Medulla oblongata (tissue), 1 donor: ENCODE measurements at regions not wholly inside any gene's neighbourhood (a gene's known extent, or its start where the extent isn't known, plus 50 kb on each side); places are given as distances from the start of the nearest gene placed in this dataset.

Experiments used
- DNase-seq: peaks from one replicate; pipeline ENCODE4 v3.0.0-alpha.2; 2015; ENCODE audit errors: extremely low spot score

DNA sequence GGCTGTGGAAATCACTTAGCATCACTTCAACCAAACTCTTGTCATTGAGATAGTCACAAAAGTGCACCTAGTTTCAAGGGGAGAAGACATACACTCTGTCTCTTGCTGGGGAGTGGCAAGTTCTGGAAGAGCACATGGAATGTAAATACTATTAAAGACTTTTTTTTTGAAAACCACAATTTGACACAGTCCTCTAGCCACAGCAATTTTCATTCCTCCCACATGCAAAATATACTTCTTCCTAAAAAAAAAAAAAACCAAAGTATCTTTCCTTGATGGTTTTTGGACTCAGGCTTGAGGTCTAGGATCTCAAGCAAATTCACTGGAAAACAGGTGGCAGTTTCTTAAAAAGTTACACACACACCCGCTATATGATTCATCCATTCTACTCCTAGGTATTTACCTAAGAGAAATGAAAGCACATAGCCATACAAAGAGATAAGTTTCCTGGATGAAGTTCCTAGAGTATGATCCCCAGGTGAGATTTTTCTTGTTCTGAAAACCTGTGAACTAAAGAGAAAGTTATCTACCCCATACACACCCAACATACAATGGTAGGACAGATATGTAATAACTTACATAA lies 295.8 kb downstream of the SP3 start:
- no peak for DNase-seq

DNA sequence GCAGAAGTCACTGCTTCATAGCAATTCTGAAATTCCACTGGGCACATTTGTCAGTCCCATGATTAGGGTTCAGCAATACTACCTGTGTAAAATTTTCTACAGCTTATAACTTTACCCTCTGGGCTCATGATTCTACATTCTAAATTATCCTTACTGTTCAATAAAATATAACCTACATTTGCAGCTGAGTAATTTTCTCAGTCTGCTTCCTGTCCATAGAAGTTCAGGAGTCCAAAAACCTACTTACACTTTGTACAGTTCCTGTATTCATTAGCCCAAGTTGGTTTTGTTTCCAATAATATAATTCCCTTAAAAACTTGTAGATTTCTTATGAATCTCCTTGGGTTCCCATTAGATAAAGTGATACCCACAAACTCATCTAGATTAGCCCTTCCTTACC lies 295.3 kb downstream of the SP3 start:
- no peak for DNase-seq

DNA sequence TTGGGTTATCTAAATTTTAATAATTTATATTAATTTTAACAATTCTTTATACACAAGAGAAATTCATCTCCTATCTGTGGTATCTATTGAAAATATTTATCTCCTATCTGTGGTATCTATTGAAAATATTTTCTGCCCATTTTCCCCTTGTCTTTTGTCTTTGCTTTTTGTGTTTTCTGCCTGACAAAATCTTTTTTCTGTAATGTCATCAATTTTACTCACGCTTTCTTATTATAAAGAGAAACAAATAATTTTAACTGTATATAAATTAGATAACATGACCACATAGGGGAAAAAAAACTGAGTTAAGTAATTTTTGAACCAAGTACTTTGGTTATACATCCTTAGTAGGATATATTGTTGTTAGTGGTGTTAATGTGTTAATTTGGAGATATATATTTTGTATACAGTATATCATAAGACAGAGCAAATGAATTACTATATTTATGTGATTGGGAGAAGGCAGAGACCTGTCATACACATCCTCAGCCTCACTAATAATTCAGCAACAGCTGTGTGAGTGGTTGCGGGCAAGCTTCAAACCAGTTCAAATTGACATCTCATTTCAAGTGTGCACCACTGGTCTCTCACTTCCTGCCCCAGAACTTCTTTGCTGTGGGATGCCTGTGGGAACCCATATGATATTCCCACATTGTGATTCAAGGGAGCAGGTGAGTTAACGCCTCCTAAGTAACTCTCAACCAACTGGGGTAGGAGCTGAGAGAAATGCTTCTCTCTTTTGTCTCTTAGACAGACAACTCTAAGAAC lies 292.4 kb downstream of the SP3 start:
- DNase-seq, result no peak

DNA sequence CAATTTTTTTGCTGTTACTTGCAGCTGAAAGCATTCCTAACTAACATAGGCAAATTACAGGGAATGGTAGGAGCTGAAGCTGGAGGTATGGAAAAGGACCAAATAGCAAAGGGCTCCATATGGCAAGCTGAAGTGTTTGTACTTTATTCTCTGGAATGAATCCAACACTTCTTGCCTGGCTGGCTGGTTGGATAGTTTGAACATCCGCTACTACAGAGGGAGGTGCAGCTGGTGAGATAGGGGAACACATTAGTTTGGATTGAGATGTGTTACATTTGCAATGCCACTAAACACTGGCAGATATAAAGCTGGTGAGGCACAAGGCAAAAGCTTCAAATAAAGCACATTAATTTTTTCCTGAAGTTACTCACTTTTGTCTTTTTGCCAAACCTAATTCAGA lies 291.5 kb downstream of the SP3 start:
- DNase-seq, result no peak

DNA sequence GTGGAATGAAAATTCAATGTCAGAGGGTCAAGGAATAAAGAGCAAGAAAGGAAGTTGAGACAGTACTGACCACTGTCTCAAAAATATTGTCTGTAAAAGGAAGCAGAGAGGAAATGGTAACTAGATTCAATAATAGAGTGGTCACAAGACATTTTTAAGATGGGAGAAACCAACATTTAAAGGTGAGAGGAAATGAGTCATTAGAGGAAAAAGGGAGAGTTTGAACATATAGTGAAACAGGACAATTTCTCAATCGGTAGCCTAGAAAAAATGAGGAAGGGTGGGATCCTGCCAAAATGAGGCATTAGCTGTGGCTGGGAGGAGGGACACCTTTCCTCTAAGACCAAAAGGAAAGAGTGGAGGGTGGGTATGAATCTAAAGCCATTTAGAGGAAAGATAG lies 288.5 kb downstream of the SP3 start:
- DNase-seq, result no peak

DNA sequence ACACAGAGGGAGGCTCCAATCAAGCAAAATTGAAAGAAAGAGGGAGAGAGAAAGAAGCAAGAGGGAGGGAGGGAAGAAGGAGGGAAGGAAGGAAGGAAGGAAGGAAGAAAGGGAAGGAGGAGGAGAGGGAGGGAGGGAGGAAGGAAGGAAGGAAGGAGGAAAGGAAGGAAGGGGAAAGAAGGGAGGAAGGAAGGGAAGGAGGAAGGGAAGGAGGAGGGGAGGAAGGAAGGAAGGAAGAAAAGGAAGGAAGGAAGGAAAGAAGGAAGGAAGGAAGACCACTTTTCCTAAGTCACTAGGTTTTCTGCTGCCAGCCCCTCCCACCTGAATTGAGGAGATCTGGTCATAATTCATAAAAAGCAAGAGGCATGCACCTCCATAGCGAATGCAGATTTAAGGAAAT lies 287.0 kb downstream of the SP3 start:
- no peak for DNase-seq

DNA sequence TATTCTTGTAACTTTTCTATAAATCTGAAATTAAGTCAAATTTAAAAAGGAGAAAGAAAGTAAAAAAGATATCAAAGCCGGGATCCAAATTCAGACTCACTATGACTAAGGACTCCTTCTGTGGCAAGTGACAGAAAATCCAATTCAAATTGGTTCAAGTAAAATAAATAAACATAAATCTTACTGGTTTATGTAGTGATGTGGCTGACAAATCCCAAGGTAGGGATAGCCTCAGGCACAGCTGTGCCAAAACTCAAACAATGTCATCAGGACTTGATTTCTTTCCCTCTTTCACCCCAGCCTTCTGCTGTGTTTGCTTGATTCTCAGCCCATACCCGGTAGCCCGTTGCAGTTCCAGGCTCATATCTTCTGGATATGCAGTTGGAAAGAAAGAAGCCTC lies 284.6 kb downstream of the SP3 start:
- DNase-seq, result no peak

DNA sequence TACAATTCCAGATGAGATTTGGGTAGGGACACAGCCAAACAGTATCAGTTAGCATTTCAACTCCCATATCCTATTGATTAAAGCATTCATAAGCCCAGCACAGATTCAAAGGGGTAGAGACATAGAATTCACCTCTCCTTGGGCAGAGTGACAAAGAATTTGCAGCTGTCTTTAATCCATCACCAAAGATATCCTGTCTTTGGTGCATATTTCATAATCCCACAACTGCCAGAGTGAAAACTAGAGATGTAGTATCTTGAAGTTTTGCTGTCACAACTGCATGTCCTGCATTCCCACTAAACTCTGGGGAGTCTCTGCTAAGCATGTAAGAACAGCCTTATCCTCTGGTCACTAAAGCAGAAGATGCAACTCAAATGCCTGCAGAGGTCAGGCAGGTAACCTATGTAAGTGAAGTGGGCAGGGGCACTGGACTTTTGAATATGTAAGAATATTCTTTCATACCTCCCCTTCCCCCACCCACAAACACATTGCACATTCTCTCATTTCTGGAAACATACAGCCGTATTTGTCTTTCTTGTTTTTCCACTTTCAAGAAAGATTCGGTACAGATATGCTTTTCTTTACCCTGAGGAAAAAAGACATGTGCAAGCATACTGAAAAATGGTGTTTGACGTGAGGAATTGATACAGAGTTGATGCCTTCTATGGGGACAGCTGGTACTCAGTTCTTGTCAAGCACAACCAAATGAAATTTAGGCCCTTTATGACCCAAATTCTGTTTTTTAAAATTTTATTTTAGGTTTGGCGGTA lies 283.1 kb downstream of the SP3 start:
- DNase-seq, result no peak

DNA sequence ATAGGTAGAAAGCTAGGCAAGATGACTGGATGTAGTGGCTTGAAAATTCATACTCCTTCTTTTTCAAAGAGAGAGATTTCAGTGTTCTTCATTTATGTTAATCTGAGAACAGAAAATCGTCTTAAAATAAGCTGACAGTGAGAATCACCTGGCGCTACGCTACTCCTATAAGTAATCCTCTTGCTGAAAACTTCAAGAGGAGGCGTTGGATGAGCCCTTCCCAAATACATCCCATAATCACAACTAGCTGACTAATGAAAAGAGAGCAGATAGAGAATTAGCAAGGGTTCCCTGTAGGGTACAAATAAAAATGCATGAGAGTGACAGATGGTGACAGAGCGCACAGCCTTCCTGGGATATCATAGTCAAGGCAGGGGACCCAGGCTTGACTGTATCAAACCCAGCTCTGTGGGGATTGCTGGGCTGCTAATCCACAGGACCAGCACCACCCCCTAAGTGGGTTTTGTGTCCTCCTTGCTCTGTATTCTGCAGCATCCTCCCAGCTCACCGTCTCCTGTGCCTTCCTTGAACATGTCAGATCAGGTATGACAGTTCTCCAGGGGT lies 280.2 kb downstream of the SP3 start:
- no peak for DNase-seq

DNA sequence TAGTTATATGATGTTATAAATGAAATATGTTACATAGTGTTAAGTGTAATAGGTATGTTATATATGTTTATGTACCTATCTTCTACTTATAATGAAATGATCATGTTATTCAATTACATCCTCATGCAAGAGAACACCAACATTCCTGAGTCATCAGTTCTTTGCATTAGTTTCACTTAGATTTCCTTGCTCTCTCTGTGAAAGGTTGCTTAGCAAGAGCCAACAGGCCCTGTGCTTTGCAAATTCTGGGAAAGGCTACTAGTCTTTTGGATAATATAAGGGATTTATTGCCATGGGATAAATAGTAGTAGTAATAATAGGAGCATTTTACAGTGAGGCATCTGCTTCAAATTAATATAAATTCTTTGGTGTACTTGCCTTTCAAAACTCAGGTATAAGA lies 274.8 kb downstream of the SP3 start:
- no peak for DNase-seq

DNA sequence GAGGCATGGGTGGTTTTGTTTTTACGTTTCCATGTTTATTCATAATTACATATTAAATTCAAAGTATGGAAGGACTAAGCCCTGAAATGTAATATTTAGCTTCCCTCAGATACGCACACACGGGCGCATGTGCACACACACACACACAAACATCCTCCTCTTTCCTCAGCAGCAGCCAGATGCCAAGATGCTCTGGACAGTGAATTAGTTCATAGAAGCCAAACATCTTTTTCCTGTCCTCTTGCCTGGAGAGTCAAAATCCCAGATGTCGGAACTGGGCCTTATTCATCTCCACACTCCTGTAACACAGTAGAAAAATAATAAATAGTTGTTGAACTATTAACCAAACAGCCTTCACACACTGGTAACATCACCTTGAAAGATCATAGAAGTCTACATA lies 273.1 kb downstream of the SP3 start:
- DNase-seq, result no peak

DNA sequence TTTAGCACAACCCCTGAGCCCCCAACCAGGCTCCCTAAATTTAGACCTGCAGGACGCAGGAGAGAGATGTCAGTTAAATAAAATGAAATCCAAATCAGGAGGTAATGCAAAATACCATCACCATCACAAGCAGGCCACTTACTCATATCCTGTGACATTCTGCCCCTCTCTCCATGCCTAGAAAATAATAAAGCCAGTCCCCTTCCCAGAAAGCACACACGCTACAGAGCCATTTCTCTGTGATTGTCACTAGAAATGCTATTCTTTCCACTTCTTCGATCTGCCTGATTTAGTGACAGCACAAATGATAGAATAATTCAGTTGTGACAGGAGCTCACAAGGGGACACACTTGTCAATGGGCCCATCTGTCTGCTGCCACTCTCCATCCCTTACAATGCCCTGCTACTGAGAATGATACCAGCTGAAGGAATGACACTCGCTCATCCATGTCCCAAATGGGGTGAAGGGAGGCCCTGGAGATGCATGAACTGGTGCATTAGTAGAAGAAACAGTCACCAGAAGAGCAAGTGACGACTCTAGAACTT lies 272.1 kb downstream of the SP3 start:
- no peak for DNase-seq

DNA sequence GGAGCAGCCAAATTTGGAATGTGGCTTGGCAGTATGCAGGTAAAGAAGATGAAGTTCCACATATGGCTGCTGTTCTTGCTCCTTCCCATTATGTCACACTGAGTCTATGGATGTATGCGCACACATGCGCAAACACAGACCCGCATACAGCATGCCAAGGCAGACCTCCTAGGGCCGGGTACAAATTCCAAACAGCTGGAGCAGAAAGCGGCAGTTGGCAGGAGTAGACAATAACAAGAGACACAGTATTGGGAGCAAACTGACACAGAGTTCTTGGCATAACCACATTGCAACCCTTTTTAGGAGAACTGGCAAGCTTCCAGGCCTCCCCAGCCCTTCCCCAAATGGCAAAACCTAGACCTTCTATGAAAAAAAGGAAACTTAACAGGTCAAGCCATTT lies 268.9 kb downstream of the SP3 start:
- no peak for DNase-seq

DNA sequence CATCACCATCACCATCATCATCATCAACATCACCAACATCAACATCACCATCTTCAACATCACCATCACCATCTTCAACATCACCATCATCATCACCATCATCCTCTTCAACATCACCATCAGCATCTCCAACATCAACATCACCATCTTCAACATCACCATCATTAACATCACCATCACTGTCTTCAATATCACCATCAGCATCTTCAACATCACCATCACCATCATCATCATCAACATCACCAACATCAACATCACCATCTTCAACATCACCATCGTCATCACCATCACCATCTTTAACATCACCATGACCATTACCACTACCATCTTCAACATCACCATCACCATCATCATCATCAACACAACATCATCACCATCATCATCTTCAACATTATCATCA lies 267.2 kb downstream of the SP3 start:
- DNase-seq, result no peak

DNA sequence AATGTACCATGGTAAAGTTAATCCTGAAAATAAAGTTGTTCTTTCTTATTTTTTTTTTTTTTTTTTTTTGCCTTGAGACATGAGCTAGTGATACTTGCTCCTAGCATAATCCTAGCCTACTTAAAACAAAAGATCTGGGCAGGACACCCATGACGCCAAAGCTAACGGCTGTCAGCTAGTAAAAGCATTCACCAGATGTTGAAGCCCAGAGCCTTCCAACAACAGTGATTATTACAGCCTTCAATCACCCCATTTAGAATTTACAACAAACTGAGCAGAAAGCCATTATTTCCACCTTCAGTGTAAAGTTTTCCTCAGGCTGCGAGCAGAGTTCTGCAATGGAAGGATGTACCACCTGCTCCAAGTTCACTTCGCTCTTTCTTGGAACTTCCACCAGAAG lies 259.5 kb downstream of the SP3 start:
- DNase-seq, result no peak

DNA sequence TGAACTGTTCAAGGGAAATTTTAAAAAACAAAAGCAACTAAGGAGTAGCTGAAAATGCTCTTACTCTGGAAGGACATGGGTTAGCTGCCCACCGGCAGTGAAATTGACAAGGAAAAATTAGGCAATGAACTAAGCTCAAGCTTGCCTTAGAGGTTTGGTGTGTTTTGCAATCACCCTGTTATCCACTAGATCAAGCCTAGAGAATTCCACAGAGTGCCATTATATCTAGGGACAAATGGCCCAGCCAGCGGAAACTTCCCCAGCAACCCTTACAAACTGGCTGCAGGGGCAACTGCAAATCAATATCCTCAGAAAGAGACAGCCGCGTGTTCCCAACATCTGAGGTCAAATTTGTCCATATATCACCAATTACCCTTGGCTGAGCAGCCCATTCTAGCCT lies 258.2 kb downstream of the SP3 start:
- DNase-seq, result no peak

DNA sequence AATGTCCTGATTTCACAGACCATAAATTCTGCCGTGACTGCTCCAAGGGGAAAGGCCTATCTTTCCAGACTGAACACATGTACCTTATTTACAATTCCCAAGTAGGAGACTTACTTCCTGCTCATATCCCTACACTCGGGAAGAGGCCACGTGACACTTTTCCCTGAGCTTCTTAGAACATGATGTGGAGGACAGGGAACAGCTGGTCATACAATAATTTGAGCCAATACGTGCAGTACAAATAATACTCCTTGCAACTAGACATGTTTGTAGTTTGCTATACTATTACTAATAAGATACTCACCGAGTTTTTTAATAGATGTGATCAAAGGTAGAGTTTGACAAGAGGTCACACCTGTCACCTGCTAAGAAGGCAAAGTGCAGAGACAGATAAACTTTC lies 256.4 kb downstream of the SP3 start:
- no peak for DNase-seq

DNA sequence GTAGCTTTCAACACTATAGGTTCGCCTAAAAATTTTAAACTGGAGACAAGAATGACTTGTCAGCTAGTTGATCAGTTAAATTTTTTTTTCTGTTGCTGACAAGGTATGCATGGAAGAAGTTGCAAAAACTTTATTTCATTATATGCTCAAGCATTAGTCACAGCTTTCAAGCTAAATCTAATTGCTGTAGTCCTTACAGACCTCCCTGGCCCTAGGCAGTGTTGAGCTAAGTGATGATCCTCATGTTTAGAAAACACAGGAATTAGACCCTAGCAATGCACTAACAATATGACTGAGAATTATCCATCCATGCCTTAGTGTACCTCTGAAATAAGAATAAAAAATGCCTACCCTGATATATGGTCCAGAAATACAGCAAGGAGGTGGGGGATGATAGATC lies 253.4 kb downstream of the SP3 start:
- no peak for DNase-seq

DNA sequence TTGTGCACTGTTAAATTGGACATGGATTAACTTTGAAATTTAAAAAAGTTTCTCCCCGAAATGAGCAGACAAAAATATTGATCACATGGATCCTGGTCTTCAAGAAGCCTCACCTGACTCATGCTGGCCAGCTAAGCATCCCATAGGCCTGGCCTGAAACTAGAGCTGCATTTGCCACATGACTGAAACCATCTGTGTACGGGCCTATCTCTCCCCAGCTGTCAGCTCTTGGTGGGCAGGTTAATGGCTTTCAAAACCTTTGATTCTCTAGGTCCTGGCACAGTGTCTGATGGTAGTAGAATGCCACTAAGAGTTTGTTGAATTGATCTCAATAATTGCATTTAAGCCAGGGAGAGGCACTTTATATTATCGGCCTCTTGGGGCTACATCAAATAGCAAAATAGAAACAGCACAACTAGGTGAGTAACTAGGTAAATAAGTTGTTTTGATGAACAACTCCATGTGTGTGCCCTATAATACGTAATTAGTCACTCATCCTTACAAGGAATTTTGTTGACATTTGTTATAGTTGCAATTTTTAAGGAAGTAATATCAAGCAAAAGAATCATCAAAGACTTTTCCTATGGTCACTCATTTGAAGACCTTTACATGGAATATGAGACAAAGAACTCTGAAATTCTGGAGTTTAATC lies 251.1 kb downstream of the SP3 start:
- DNase-seq, result no peak

DNA sequence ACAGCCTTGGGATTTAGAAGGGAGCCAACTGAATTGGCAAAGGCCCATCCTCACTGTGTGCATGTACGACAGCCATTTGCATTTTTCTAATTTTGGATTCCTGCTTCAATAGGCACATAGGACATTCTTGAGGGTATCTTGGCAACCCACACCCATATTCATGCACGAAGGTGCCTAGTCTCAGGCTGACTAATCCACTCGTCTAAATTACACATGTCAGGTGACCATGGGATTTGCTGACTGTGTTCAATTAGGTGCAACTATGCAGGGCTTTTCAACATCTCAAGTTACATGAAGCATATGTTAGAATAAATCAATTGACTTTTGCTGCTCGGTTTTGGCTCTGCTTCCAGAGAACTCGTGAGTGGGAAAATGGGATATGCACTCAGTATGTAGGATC lies 249.7 kb downstream of the SP3 start:
- DNase-seq, result no peak

DNA sequence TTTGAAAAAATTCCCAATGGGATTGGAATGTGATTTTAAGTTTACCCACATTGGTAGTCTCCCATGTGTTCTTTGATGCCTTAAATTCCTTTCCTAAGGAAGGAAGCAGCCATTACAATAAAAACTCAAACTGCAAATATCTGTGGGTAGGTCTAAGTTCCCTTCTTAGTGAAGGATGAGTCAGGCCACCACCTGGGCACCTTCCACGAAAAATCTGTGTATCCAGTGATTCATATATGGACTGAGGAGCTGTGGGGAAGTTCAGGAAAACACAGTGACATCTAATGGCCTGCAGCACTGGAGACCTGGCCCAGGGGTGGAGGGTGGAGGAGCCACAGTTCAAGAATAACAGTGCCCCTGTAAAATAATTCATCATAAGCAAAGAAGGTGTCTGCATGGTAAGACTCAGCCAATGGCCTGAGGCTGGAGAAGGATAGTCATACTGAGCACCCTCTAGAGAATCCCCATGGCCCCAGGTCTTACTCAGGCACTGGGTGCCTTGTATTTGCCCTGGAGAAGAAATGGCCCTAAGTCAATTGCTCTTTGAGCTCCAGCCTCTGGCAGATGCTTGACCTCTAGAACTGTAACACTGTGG lies 248.6 kb downstream of the SP3 start:
- no peak for DNase-seq

DNA sequence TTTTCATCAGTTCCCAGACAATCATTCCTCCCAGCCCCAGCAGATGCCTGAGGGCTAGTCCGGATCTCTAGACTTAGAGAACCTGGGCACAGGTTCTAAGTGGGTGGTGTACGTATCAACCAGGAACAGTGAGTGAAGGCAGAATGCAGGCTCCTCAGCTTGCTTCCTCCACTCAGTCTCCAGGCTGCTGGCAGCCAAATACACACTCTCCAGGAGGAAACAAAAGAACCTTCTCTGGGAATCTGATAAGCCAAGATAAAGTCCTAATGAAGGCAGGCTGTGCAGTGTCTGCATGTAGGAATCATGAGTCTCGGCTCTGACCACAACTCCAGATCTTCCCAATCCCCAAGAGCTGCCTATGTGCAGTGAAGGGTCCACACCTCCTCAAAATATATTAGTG lies 245.7 kb downstream of the SP3 start:
- DNase-seq, result no peak
